SK-N-SH treated with all-trans-retinoic acid at 6 μM for 48 hours (cell line): ENCODE measurements at regions not wholly inside any gene's neighbourhood (a gene's known extent, or its start where the extent isn't known, plus 50 kb on each side); places are given as distances from the start of the nearest gene placed in this dataset.

ENCODE experiments used
- ATAC-seq: fragments of 200-7000 bp; cut with Tn5 transposase; 3 replicates; pipeline ENCODE4 v1.9.1; 2020; ENCODE audit warnings: mild to moderate bottlenecking, moderate library complexity
- ARNTL ChIP-seq: fragments of 450-650 bp; formaldehyde crosslinking; IDR thresholded peaks from 2 replicates; pipeline ENCODE4 v1.5.0; 2020; ENCODE audit warnings: low read depth, mild to moderate bottlenecking, moderate library complexity, borderline replicate concordance
- BACH2 ChIP-seq: fragments of 250-450 bp; sonication (Bioruptor Pico); IDR thresholded peaks from 2 replicates; pipeline ENCODE4 v1.9.0; 2021; ENCODE audit warnings: mild to moderate bottlenecking, borderline replicate concordance
- ESRRG ChIP-seq: fragments of 250-450 bp; sonication (Bioruptor Pico); IDR thresholded peaks from 2 replicates; pipeline ENCODE4 v1.6.1; 2021; ENCODE audit warnings: mild to moderate bottlenecking
- ISL1 ChIP-seq: fragments of 250-450 bp; sonication (Bioruptor Pico); IDR thresholded peaks from 2 replicates; pipeline ENCODE4 v2.1.2; 2022; ENCODE audit warnings: mild to moderate bottlenecking, moderate library complexity
- OSR1 ChIP-seq: fragments of 250-450 bp; sonication (Bioruptor Pico); IDR thresholded peaks from 2 replicates; pipeline ENCODE4 v1.8.0; 2022; ENCODE audit warnings: moderate library complexity, mild to moderate bottlenecking, inconsistent platforms
- PPARA ChIP-seq: fragments of 250-450 bp; sonication (Bioruptor Pico); IDR thresholded peaks from 2 replicates; pipeline ENCODE4 v1.5.0; 2020; ENCODE audit warnings: mild to moderate bottlenecking, borderline replicate concordance
- TCF4 ChIP-seq: fragments of 250-450 bp; sonication (Bioruptor Pico); IDR thresholded peaks from 2 replicates; pipeline ENCODE4 v1.8.0; 2021; ENCODE audit warnings: mild to moderate bottlenecking, moderate library complexity, borderline replicate concordance
- TOX ChIP-seq: fragments of 250-450 bp; sonication (Bioruptor Pico); IDR thresholded peaks from 2 replicates; pipeline ENCODE4 v1.8.0; 2021; ENCODE audit warnings: mild to moderate bottlenecking, moderate library complexity, borderline replicate concordance
- ZC3H10 ChIP-seq: fragments of 250-450 bp; sonication (Bioruptor Pico); IDR thresholded peaks from 2 replicates; pipeline ENCODE4 v1.5.1; 2021; ENCODE audit warnings: mild to moderate bottlenecking, moderate library complexity
- ZFP3 ChIP-seq: fragments of 250-450 bp; sonication (Bioruptor Pico); IDR thresholded peaks from 2 replicates; pipeline ENCODE4 v1.5.0; 2020; ENCODE audit warnings: mild to moderate bottlenecking, moderate library complexity
- ZFP30 ChIP-seq: fragments of 450-650 bp; formaldehyde crosslinking; IDR thresholded peaks from 2 replicates; pipeline ENCODE4 v1.5.0; 2022; ENCODE audit warnings: mild to moderate bottlenecking, moderate library complexity
- ZNF565 ChIP-seq: fragments of 450-650 bp; formaldehyde crosslinking; conservative IDR thresholded peaks from 2 replicates; pipeline ENCODE4 v1.5.0; 2020; ENCODE audit warnings: low read depth, mild to moderate bottlenecking, moderate library complexity
- ZNF70 ChIP-seq: fragments of 450-650 bp; formaldehyde crosslinking; IDR thresholded peaks from 2 replicates; pipeline ENCODE4 v1.5.0; 2020; ENCODE audit warnings: mild to moderate bottlenecking, moderate library complexity
- ZNF8 ChIP-seq: fragments of 450-650 bp; formaldehyde crosslinking; IDR thresholded peaks from 2 replicates; pipeline ENCODE4 v1.5.0; 2020; ENCODE audit warnings: mild to moderate bottlenecking, moderate library complexity
- TF ChIP-seq, protein P1 (sequence below): fragments of 250-450 bp; sonication (Bioruptor Pico); IDR thresholded peaks from 2 replicates; pipeline ENCODE4 v1.8.0; 2020; ENCODE audit warnings: mild to moderate bottlenecking, moderate library complexity, borderline replicate concordance
- TF ChIP-seq, protein P2 (sequence below): fragments of 250-450 bp; sonication (Bioruptor Pico); IDR thresholded peaks from 2 replicates; pipeline ENCODE4 v1.5.0; 2020; ENCODE audit warnings: mild to moderate bottlenecking, moderate library complexity
- TF ChIP-seq, protein P3 (sequence below): fragments of 250-450 bp; sonication (Bioruptor Pico); IDR thresholded peaks from 2 replicates; pipeline ENCODE4 v1.5.1; 2020; ENCODE audit warnings: low read depth, mild to moderate bottlenecking, moderate library complexity
- TF ChIP-seq, protein P4 (sequence below): fragments of 250-450 bp; sonication (Bioruptor Pico); IDR thresholded peaks from 2 replicates; pipeline ENCODE4 v1.5.1; 2021; ENCODE audit warnings: mild to moderate bottlenecking, moderate library complexity

GRCh38 chr15:77798151-77798835 is 165.6 kb upstream of the LINGO1 start (continued):
- TF ChIP-seq, protein P1, sequence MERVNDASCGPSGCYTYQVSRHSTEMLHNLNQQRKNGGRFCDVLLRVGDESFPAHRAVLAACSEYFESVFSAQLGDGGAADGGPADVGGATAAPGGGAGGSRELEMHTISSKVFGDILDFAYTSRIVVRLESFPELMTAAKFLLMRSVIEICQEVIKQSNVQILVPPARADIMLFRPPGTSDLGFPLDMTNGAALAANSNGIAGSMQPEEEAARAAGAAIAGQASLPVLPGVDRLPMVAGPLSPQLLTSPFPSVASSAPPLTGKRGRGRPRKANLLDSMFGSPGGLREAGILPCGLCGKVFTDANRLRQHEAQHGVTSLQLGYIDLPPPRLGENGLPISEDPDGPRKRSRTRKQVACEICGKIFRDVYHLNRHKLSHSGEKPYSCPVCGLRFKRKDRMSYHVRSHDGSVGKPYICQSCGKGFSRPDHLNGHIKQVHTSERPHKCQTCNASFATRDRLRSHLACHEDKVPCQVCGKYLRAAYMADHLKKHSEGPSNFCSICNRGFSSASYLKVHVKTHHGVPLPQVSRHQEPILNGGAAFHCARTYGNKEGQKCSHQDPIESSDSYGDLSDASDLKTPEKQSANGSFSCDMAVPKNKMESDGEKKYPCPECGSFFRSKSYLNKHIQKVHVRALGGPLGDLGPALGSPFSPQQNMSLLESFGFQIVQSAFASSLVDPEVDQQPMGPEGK (CRISPR knock-in tag) = no peak
- TF ChIP-seq TCF4 (no peak), ZNF70 (CRISPR knock-in tag) (no peak), ZNF565 (CRISPR knock-in tag) (no peak), PPARA (CRISPR knock-in tag) (no peak), ARNTL (no peak)
- TF ChIP-seq, protein P2, sequence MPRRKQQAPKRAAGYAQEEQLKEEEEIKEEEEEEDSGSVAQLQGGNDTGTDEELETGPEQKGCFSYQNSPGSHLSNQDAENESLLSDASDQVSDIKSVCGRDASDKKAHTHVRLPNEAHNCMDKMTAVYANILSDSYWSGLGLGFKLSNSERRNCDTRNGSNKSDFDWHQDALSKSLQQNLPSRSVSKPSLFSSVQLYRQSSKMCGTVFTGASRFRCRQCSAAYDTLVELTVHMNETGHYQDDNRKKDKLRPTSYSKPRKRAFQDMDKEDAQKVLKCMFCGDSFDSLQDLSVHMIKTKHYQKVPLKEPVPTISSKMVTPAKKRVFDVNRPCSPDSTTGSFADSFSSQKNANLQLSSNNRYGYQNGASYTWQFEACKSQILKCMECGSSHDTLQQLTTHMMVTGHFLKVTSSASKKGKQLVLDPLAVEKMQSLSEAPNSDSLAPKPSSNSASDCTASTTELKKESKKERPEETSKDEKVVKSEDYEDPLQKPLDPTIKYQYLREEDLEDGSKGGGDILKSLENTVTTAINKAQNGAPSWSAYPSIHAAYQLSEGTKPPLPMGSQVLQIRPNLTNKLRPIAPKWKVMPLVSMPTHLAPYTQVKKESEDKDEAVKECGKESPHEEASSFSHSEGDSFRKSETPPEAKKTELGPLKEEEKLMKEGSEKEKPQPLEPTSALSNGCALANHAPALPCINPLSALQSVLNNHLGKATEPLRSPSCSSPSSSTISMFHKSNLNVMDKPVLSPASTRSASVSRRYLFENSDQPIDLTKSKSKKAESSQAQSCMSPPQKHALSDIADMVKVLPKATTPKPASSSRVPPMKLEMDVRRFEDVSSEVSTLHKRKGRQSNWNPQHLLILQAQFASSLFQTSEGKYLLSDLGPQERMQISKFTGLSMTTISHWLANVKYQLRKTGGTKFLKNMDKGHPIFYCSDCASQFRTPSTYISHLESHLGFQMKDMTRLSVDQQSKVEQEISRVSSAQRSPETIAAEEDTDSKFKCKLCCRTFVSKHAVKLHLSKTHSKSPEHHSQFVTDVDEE (CRISPR knock-in tag) = no peak

- no peak for ATAC-seq
- TF ChIP-seq, protein P3, sequence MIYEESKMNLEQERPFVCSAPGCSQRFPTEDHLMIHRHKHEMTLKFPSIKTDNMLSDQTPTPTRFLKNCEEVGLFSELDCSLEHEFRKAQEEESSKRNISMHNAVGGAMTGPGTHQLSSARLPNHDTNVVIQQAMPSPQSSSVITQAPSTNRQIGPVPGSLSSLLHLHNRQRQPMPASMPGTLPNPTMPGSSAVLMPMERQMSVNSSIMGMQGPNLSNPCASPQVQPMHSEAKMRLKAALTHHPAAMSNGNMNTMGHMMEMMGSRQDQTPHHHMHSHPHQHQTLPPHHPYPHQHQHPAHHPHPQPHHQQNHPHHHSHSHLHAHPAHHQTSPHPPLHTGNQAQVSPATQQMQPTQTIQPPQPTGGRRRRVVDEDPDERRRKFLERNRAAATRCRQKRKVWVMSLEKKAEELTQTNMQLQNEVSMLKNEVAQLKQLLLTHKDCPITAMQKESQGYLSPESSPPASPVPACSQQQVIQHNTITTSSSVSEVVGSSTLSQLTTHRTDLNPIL = no peak
- TF ChIP-seq BACH2 (CRISPR knock-in tag) (no peak), TOX (CRISPR knock-in tag) (no peak), ZFP3 (CRISPR knock-in tag) (no peak), ZNF70 (CRISPR knock-in tag) (no peak), TCF4 (no peak)
- TF ChIP-seq, protein P4, sequence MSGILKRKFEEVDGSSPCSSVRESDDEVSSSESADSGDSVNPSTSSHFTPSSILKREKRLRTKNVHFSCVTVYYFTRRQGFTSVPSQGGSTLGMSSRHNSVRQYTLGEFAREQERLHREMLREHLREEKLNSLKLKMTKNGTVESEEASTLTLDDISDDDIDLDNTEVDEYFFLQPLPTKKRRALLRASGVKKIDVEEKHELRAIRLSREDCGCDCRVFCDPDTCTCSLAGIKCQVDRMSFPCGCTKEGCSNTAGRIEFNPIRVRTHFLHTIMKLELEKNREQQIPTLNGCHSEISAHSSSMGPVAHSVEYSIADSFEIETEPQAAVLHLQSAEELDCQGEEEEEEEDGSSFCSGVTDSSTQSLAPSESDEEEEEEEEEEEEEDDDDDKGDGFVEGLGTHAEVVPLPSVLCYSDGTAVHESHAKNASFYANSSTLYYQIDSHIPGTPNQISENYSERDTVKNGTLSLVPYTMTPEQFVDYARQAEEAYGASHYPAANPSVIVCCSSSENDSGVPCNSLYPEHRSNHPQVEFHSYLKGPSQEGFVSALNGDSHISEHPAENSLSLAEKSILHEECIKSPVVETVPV (CRISPR knock-in tag) = no peak
Observed at GRCh38 chr15:77797270-77797669, 164.6 kb upstream of the LINGO1 start.

GRCh38 chr15:77796046-77796729 is 163.5 kb upstream of the LINGO1 start:
- TF ChIP-seq, protein P3 = no peak
- no peak for TF ChIP-seq BACH2 (CRISPR knock-in tag)
- no peak for TF ChIP-seq ISL1 (CRISPR knock-in tag)
- TF ChIP-seq ZC3H10 (CRISPR knock-in tag) = no peak
- no peak for TF ChIP-seq TCF4
- TF ChIP-seq ZFP30 (CRISPR knock-in tag) = no peak
- TF ChIP-seq ZFP3 (CRISPR knock-in tag) = no peak
- TF ChIP-seq, protein P2 (CRISPR knock-in tag) = no peak
- TF ChIP-seq ESRRG (CRISPR knock-in tag) = no peak
- no peak for TF ChIP-seq OSR1
- TF ChIP-seq ZNF8 (CRISPR knock-in tag) = no peak
- no peak for ATAC-seq
